ENCODE measurements at regions not wholly inside any gene's neighbourhood (a gene's known extent, or its start where the extent isn't known, plus 50 kb on each side); places are given as distances from the start of the nearest gene placed in this dataset.

DNA sequence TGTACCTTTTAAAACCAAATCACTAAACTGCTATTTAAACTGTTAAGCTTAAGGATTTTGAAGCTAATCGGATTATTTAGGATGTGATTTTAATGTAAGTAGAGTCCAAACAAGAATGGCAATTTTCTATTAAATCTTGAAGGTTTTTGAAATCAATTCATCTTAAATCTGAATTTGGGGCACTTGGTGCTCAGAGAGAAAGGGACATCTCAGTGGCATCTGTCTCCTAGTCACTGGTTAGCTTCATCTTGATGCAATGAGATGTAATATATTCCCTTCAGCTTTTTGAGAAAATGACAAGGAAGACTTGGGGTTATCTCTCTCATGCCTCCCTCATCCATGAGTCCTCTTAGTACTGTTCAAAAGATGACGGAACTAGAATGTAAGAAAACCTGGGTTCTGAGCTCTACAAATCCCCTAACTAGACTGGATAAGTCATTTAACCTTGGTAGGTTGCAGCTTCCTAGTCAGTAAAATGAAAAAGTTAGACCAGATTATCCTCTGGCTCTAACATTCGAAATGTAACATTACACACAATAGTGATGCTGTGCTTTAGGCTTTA lies 198.5 kb upstream of the NEBL start:
- TF ChIP-seq POLR2AphosphoS5 (IDR thresholded peaks at IDR 0.05; ENCODE audit: low read depth, low read length): no peak
- TF ChIP-seq, protein P1, sequence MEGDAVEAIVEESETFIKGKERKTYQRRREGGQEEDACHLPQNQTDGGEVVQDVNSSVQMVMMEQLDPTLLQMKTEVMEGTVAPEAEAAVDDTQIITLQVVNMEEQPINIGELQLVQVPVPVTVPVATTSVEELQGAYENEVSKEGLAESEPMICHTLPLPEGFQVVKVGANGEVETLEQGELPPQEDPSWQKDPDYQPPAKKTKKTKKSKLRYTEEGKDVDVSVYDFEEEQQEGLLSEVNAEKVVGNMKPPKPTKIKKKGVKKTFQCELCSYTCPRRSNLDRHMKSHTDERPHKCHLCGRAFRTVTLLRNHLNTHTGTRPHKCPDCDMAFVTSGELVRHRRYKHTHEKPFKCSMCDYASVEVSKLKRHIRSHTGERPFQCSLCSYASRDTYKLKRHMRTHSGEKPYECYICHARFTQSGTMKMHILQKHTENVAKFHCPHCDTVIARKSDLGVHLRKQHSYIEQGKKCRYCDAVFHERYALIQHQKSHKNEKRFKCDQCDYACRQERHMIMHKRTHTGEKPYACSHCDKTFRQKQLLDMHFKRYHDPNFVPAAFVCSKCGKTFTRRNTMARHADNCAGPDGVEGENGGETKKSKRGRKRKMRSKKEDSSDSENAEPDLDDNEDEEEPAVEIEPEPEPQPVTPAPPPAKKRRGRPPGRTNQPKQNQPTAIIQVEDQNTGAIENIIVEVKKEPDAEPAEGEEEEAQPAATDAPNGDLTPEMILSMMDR (IDR thresholded peaks at IDR 0.05): no peak
- TF ChIP-seq, protein P2, sequence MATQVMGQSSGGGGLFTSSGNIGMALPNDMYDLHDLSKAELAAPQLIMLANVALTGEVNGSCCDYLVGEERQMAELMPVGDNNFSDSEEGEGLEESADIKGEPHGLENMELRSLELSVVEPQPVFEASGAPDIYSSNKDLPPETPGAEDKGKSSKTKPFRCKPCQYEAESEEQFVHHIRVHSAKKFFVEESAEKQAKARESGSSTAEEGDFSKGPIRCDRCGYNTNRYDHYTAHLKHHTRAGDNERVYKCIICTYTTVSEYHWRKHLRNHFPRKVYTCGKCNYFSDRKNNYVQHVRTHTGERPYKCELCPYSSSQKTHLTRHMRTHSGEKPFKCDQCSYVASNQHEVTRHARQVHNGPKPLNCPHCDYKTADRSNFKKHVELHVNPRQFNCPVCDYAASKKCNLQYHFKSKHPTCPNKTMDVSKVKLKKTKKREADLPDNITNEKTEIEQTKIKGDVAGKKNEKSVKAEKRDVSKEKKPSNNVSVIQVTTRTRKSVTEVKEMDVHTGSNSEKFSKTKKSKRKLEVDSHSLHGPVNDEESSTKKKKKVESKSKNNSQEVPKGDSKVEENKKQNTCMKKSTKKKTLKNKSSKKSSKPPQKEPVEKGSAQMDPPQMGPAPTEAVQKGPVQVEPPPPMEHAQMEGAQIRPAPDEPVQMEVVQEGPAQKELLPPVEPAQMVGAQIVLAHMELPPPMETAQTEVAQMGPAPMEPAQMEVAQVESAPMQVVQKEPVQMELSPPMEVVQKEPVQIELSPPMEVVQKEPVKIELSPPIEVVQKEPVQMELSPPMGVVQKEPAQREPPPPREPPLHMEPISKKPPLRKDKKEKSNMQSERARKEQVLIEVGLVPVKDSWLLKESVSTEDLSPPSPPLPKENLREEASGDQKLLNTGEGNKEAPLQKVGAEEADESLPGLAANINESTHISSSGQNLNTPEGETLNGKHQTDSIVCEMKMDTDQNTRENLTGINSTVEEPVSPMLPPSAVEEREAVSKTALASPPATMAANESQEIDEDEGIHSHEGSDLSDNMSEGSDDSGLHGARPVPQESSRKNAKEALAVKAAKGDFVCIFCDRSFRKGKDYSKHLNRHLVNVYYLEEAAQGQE (IDR thresholded peaks at IDR 0.05; ENCODE audit: insufficient read depth in 1 of 2, low read depth in 2 of 2, low read length in 1 of 2): no peak
- no peak for TF ChIP-seq SIN3A (IDR thresholded peaks at IDR 0.05; ENCODE audit: borderline replicate concordance, insufficient read depth, low read depth, low read length)
